PC-9 (cell line): ENCODE measurements at regions not wholly inside any gene's neighbourhood (a gene's known extent, or its start where the extent isn't known, plus 50 kb on each side); places are given as distances from the start of the nearest gene placed in this dataset.

ENCODE experiments used
- CTCF ChIP-seq: fragments of 200-600 bp; sonication (generic); conservative IDR thresholded peaks from 2 replicates; pipeline ENCODE4 v1.6.1; 2017; ENCODE audit warnings: mixed run types, antibody characterized with exemption, mild to moderate bottlenecking, moderate library complexity
- EZH2 ChIP-seq: fragments of 200-600 bp; sonication (generic); IDR thresholded peaks from 2 replicates; pipeline ENCODE4 v1.8.0; 2017; ENCODE audit warnings: antibody characterized with exemption, low read depth

- no peak for TF ChIP-seq CTCF
- TF ChIP-seq EZH2: no peak
These were observed 376.1 kb downstream of the ZIC4 start for GRCh38 chr3:147030274-147030673.
